HG03175 (cell line): ENCODE measurements at regions not wholly inside any gene's neighbourhood (a gene's known extent, or its start where the extent isn't known, plus 50 kb on each side); places are given as distances from the start of the nearest gene placed in this dataset.
"Not testable (repeated sequence)": the region's sequence is repeated elsewhere in the genome, so short reads cannot be mapped to it uniquely, and the experiment has no call there.

Source experiments
- ATAC-seq: cut with Tn5 transposase; IDR thresholded peaks from one replicate; pipeline ENCODE4 v1.9.1; 2021; ENCODE audit warnings: mild to moderate bottlenecking, moderate library complexity; ENCODE audit not compliant: unreplicated experiment

- no peak for ATAC-seq
Observed at GRCh38 chr2:878245-878930, 72.3 kb upstream of the SNTG2 start.

DNA sequence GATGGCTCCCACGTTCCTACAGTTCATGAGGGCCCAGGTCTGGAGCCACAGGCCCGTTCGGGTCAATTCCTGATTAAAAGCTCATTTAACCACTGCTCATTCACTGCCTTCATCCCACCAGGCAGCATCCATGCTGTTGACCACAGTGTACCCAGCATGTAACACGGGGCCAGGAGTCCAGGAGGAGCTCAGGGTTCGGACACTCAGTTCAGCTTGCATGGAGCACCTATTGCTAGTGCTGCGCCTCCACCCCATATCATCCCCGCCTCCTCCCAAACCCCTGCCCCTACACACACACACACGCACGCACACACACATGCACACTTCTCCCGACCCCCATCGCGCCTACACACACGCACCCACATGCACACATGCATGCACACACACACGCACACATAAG is 72.9 kb upstream of the SNTG2 start:
- ATAC-seq = no peak

- ATAC-seq = no peak
Observed at GRCh38 chr2:875687-876615, 74.7 kb upstream of the SNTG2 start.

- no peak for ATAC-seq
Observed at GRCh38 chr2:873651-874580, 76.7 kb upstream of the SNTG2 start.

DNA sequence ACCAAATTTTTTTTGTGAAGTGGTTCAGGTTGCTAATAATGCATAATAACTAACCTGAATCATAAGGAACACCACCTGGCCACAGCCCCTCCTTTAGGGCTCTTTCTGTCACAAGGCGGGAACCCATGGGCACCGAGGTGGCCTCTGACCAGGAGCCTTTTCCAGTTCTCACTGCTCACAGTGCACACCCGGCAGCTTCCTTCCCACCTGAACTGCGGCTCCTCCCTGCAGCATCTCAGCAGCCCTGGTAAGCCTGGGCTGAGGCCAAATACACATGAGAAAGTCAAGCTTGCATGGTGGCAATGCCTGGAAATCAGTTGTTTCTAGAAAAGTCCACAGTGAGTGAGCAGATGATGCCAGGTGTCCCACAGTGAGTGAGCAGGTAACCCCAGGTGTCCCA is 77.6 kb upstream of the SNTG2 start:
- no peak for ATAC-seq

GRCh38 chr2:871926-872680 is 78.5 kb upstream of the SNTG2 start:
- ATAC-seq = no peak

DNA sequence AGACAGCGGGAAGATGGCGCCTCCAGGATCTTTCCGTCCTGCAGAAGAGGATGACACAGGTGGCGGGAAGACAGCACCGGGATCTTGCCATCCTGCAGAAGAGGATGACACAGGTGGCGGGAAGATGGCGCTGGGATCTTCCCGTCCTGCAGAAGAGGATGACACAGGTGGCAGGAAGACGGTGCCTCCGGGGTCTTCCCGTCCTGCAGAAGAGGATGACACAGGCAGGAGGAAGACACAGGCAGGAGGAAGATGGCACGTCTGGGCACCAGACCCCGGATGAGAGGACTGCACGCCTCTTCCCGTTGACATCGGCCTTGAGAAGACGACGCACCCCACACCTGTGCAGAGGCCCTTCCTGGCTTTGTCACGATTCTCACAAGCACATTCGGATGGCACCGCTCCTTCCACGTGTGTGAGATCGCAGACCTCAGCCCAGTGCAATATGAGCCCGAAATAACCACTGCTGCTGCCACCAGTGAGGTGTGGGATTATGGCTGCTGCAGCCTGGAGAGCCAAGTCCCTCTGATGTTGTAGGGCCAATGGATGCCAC is 79.4 kb upstream of the SNTG2 start:
- ATAC-seq = no peak

- no peak for ATAC-seq
Observed at GRCh38 chr2:870426-870825, 80.2 kb upstream of the SNTG2 start.

DNA sequence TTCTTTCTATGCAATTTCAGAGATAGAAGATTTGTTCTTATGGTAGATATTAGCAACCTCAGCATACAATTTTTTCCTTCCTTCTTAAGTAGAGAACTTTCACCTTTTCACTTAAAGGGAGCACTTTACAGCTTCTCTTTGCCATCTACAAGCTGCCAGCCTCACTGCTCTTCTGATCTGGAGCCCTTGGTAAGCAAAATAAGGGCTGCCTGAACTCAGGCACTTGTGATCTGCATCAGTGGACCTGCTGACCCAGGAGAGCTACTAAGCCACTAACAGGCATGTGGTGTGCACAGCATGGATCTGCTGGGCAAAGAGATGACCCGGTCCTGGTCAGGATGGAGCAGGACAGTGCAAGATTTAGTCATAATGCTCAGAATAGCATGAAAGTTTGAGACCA is 80.8 kb upstream of the SNTG2 start:
- ATAC-seq = no peak

- no peak for ATAC-seq
Observed at GRCh38 chr2:869357-869871, 81.2 kb upstream of the SNTG2 start.

DNA sequence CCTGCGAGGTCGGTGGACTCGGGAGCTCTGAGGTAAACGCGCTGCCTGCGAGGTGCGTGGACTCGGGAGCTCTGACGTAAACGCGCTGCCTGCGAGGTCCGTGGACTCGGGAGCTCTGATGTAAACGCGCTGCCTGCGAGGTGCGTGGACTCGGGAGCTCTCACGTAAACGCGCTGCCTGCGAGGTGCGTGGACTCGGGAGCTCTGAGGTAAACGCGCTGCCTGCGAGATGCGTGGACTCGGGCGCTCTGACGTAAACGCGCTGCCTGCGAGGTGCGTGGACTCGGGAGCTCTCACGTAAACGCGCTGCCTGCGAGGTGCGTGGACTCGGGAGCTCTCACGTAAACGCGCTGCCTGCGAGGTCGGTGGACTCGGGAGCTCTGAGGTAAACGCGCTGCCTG is 81.8 kb upstream of the SNTG2 start:
- not testable (repeated sequence) for ATAC-seq

GRCh38 chr2:867296-867695 is 83.4 kb upstream of the SNTG2 start:
- ATAC-seq = no peak

DNA sequence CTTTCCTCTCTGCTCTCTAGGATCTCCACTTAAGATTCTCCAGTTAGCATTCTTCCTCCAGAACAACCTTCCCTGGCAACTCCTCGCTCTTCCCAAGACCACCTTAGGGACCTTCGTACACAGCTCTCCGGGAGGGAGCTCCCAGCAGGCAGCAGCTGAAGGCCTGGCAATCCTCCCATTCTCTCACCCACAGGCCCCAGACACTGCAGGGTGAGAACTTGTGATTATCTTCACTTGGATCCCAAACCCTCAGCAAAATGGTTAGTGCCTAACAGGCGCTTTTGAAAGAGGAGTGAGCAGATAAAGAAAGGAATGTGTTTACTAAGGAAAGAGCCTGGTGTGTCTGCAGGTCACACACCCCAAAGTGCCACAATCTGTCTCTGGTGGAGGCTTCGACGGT is 83.8 kb upstream of the SNTG2 start:
- no peak for ATAC-seq

- no peak for ATAC-seq
Observed at GRCh38 chr2:866009-866680, 84.5 kb upstream of the SNTG2 start.

DNA sequence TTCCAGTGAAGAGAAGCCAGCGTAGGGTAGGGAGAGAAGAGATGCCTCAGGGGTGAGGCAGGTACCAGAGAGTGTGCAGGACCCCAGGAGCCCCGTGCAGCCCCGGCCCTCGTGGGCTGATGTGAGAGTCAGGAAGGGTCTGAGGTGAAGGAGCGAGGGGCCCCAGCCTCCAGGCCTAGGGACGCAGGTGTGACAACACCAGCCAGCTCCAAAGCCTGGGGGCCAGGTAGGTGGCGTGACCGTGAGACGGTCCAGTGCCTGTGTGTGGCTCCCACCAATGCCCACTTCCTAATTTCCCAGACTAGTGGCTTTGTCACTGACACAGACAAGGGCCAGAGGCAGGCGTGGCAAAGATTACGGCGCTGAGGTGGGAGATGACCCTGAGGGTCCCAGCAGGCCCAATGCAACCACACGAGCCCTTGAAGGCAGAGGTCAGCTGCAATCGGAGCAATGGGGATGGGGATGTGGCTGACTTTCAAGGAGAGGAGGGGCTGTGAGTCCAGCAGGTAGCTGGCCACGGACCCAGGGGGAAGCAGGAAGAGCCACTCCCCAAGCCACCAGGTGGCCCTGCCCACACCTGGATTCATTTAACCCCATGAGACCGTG is 86.0 kb upstream of the SNTG2 start:
- ATAC-seq = no peak

DNA sequence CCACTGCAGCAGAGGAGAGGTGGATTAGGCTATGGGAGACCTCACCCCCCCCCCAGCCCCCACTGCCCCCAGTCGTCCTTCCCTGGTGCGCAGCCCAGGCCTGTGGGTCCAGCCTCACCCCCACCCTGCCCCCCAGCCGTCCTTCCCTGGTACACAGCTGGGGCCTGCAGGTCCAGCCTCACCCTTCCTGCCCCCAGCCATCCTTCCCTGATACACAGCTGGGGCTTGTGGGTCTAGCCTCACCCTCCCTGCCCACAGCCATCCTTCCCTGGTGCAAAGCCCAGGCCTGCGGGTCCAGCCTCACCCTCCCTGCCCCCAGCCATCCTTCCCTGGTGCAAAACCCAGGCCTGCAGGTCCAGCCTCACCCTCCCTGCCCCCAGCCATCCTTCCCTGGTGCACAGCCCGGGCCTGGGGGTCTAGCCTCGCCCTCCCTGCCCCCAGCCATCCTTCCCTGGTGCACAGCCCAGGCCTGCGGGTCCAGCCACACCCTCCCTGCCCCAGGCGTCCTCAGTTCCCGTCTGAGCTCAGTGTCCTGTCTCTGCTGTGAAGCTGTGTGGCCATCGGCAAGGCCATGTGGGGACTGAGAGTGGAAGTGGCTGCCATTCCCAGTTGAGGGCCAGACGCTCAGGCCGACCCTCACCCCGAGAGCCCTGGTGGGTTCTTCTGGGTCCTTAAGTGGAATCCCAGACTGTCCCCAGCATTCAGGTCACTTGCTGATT is 86.8 kb upstream of the SNTG2 start:
- ATAC-seq = no peak

GRCh38 chr2:862731-863466 is 87.8 kb upstream of the SNTG2 start:
- no peak for ATAC-seq

- no peak for ATAC-seq
Observed at GRCh38 chr2:862355-862687, 88.3 kb upstream of the SNTG2 start.
